Endothelial cell of umbilical vein (primary cell): ENCODE measurements at regions not wholly inside any gene's neighbourhood (a gene's known extent, or its start where the extent isn't known, plus 50 kb on each side); places are given as distances from the start of the nearest gene placed in this dataset.

Source experiments
- CTCF ChIP-seq, 2 donors: IDR thresholded peaks; 1 replicate in 1 of 2; 2 replicates in 1 of 2; pipeline ENCODE4 v1.5.1; 2011; ENCODE audit warnings: low read length in 2 of 2, mild to moderate bottlenecking in 2 of 2, moderate library complexity in 2 of 2, control low read depth in 1 of 2, inconsistent platforms in 1 of 2, low read depth in 1 of 2; ENCODE audit not compliant: insufficient read depth in 1 of 2; ENCODE audit errors: extremely low read depth in 1 of 2
- FOS ChIP-seq: IDR thresholded peaks from 2 replicates; pipeline ENCODE4 v1.6.1; 2011; ENCODE audit warnings: mild to moderate bottlenecking, low read length, moderate library complexity, borderline replicate concordance; ENCODE audit not compliant: insufficient read depth
- POLR2A ChIP-seq: IDR thresholded peaks from 2 replicates; pipeline ENCODE4 v1.6.1; 2012; ENCODE audit warnings: low read depth, mild to moderate bottlenecking, control low read depth, low read length
- POLR2AphosphoS5 ChIP-seq: IDR thresholded peaks from 2 replicates; pipeline ENCODE4 v1.6.1; 2012; ENCODE audit warnings: low read depth, mild to moderate bottlenecking, control low read depth, low read length, moderate library complexity; ENCODE audit not compliant: insufficient read depth

DNA sequence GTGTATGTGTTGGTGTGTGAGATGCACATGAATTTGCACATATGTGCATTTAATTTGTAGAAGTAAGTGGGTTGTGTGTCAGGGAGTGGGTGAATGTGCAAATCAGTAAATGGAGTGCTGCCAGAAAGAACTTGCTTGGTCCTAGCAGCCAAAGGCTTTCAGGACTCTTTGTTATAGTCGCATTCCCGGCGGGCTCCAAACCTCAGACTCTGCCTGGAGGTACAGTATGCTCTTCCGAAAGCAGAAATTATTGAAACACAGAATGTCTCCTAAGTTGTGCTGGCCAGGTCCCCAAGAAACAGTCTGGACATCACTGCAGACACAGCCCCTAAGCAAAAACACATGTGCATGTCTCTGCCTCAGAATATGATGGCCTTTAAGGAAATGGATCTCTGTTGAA is 232.4 kb downstream of the INSIG2 start:
- TF ChIP-seq POLR2A (no peak), CTCF (IDR thresholded peaks at IDR 0.05; ENCODE audit: extremely low read depth in 1 of 2, insufficient read depth in 1 of 2, low read depth in 1 of 2, low read length in 2 of 2) (no peak), POLR2AphosphoS5 (no peak), FOS (no peak)
